ENCODE measurements at regions not wholly inside any gene's neighbourhood (a gene's known extent, or its start where the extent isn't known, plus 50 kb on each side); places are given as distances from the start of the nearest gene placed in this dataset.

DNA sequence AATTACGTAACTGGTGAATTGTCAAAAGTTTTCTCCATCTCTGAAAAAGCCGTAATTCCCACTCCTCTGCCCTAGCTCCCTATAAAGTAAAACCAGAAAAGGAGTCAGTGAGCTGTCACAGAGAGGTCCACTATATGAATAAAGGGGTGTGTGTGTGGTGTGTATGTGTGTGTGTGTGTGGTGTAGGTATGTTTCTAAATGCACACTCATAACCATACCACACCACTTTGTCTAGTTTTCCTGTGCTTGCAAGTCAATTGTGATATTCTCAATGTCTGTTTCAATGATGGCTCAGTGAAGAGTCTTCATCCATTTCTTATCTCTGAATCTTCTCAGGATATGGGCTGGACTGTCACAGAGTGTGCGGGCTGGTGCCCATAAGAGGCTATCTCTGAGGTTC lies 54.8 kb upstream of the CCDC68 start:
- no peak for TF ChIP-seq CTCF (IDR thresholded peaks at IDR 0.05)
- TF ChIP-seq POLR2A (IDR thresholded peaks at IDR 0.05), result no peak

Measured in Peyer's patch (tissue), 4 donors.